ENCODE measurements at regions not wholly inside any gene's neighbourhood (a gene's known extent, or its start where the extent isn't known, plus 50 kb on each side); places are given as distances from the start of the nearest gene placed in this dataset.
A peak's percentile ranks its signal among the peaks of the same experiment; 100 is the strongest.
"Not testable (repeated sequence)": the region's sequence is repeated elsewhere in the genome, so short reads cannot be mapped to it uniquely, and the experiment has no call there.

DNA sequence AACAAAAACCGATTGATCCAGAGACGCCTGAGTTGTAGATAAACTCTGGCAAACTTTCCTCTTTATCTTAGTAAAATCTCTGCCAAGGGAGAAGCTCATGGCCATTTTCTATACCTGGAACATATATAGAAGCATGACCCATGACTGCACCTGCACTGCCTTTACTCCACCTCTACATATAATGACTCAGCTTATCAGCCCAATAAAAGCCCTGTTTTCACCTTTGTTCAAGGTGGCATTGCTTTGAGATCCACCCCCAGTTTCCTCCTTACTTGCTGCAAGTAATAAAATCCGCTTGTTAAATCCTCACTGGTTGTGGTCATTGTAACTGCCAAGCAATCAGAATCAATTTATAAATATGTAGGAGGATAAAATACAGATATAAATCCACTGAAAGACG is 1280.4 kb downstream of the NSUN3 start:
- Histone ChIP-seq H3K27ac (no peak overlapping the region), H3K4me1 (no peaks in the 10 kb centered on the region), H3K4me3 (no peak overlapping the region), H3K36me3 (no peaks in the 10 kb centered on the region), H3K27me3 (no peaks in the 10 kb centered on the region; the same call in 1 of the 2 replicates), H3K9me3 (replicated peaks) (no peaks in the 10 kb centered on the region)
- DNase-seq = no peak

DNA sequence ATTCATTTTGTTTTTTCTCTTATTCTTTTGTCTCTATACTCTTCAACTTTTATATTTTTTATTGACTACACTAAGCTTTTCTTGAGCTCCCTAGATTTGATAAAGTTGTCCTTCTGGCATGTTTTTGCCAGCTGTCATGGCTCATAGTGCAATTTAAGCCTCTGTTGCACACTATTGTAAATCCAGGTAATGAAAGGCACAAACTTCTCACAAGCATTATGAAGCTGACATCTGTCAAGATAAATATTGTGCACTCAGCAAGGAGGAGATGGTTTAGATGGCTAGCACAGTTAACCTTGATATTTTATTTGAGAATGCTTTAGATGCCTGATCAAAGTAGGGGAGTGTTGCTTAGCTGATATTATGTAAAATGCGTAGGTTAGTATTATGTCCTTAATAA is 1280.9 kb downstream of the NSUN3 start:
- H3K4me3 ChIP-seq = no peak overlapping the region
- no peaks in the 10 kb centered on the region for H3K4me1 ChIP-seq
- H3K27me3 ChIP-seq = no peaks in the 10 kb centered on the region; the same call in 1 of the 2 replicates
- no peak for DNase-seq
- no peak overlapping the region for H3K27ac ChIP-seq
- H3K9me3 ChIP-seq (replicated peaks) = no peaks in the 10 kb centered on the region
- no peaks in the 10 kb centered on the region for H3K36me3 ChIP-seq

DNA sequence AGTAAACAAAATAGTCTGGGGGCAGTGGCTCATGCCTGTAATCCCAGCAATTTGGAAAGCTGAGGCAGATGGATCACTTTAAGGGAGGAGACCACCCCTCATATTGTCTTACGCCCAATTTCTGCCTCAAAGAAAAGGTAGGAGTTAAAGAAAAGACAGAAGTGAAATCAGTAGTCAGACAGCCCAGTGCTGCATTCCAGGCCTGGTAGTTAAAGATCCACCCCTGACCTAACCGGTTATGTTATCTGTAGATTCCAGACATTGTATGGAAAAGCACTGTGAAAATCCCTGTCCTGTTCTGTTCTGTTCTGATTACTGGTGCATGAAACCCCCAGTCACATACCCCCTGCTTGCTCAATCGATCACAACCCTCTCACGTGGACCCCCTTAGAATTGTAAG is 1285.1 kb downstream of the NSUN3 start:
- H3K36me3 ChIP-seq; H3K4me3 ChIP-seq; H3K27ac ChIP-seq; H3K27me3 ChIP-seq; DNase-seq; H3K4me1 ChIP-seq; H3K9me3 ChIP-seq (replicated peaks): not testable (repeated sequence)

DNA sequence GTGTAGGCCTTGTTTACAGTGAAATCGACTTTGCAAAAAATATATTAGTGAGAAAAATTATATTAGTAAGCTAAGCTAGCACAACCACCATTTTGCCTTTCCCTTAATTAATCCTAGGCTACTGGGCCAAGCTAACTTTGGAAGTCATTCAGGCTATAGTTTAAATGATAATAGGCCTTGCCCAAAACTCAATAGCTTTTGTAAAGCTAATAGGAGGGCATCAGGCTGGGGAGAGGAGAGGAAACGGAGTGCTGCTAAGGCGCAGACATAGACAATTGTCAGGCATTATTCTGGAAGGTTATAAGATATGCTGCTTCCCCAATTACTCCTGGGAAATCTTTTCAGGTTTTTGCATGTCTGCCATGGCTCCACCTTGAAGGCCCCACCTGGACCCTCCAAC is 1286.0 kb downstream of the NSUN3 start:
- H3K36me3 ChIP-seq = no peaks in the 10 kb centered on the region
- no peaks in the 10 kb centered on the region; the same call in 1 of the 2 replicates for H3K4me1 ChIP-seq
- H3K27me3 ChIP-seq = no peaks in the 10 kb centered on the region; the same call in 1 of the 2 replicates
- H3K9me3 ChIP-seq (replicated peaks) = no peaks in the 10 kb centered on the region
- no peak for DNase-seq
- no peak overlapping the region for H3K27ac ChIP-seq
- no peak overlapping the region for H3K4me3 ChIP-seq

DNA sequence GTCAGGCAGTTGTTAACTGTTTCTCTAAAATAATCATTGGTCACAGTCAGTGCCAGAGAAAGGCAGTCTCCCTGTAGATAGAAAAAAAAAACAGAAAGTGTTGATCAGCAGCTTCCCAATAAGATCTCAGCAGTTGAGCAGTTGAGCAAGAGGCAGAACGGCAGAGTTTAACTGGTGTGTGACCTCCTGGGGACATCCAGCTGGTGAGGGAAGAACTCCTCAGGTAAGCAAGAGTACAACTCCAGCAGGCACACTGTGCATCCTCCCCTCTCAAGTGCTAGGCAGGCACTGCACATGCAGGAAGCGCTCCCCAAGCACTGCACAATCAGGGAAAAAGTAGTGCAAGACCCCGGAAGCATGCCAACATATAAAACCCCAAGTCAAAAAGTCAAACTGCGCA is 1287.2 kb downstream of the NSUN3 start:
- H3K4me1 ChIP-seq = peaks cover 8% of the 10 kb centered on the region
- no peak overlapping the region for H3K4me3 ChIP-seq
- no peaks in the 10 kb centered on the region for H3K9me3 ChIP-seq (replicated peaks)
- H3K36me3 ChIP-seq = no peaks in the 10 kb centered on the region
- H3K27ac ChIP-seq = no peak overlapping the region
- H3K27me3 ChIP-seq = no peaks in the 10 kb centered on the region; the same call in 1 of the 2 replicates
- DNase-seq = no peak

DNA sequence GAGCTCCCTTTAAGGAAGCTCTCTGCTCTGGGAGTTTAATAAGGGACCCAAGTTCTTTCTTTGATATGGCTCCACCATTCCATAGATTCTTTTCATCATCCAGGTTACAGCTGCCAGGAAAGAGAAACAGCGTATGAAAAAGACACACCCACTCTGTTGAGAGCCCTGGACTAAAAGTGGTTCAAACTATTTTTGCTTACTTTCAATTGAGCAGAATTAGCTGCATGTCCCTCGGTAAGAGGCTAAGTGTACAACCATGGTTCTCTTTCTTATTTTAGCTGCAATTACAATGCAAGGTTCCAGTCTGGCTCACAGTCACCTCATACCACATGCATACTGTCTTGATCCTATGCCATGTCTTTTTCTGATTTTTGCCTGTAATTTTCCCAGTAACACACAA is 1288.3 kb downstream of the NSUN3 start:
- Histone ChIP-seq H3K9me3 (replicated peaks) (no peaks in the 10 kb centered on the region), H3K27me3 (no peaks in the 10 kb centered on the region), H3K4me1 (peaks cover 10% of the 10 kb centered on the region), H3K4me3 (no peak overlapping the region), H3K36me3 (no peaks in the 10 kb centered on the region), H3K27ac (no peak overlapping the region)
- DNase-seq = no peak

DNA sequence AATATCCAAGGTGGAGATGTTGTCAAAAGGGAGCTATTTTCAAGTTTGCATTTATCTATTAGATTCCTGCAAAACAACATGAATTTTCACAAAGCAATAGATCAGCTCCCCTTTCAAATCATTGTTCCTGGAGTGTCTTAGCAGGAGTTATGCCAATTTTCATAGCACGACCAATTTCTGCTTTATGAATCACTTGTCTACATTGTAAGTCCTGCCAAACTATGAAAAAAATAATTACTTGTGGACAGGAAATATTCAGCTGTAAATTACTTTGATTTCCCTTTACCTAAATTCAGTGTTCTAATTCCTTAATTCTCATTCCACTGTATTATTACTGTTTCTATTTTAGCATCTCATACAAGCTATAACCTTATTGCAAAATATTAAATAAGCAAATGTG is 1289.6 kb downstream of the NSUN3 start:
- Histone ChIP-seq H3K27me3 (no peaks in the 10 kb centered on the region), H3K9me3 (replicated peaks) (no peaks in the 10 kb centered on the region), H3K4me3 (no peak overlapping the region), H3K4me1 (peaks cover 10% of the 10 kb centered on the region), H3K27ac (no peak overlapping the region), H3K36me3 (no peaks in the 10 kb centered on the region)
- DNase-seq = no peak

DNA sequence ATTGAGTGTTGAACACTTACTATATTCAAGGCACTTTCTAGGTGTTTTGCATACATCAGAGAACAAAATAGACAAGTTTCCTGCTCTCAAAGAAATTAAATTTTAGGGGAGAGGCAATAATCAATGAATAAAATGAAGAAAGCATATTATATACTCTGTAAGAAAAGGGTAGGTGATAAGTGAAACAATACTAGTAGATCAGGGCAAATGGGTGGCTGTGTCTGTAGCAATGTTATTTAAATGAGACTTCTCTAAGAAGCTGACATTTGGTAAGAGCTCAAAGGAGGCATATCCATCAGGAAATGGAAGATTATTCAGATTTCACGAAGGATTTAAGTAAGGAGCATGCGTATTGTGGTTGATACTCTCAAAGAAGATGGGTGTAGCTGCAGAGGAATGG is 1291.6 kb downstream of the NSUN3 start:
- peak in 1 of 2 experiments; percentile 62 for DNase-seq
- no peaks in the 10 kb centered on the region for H3K36me3 ChIP-seq

DNA sequence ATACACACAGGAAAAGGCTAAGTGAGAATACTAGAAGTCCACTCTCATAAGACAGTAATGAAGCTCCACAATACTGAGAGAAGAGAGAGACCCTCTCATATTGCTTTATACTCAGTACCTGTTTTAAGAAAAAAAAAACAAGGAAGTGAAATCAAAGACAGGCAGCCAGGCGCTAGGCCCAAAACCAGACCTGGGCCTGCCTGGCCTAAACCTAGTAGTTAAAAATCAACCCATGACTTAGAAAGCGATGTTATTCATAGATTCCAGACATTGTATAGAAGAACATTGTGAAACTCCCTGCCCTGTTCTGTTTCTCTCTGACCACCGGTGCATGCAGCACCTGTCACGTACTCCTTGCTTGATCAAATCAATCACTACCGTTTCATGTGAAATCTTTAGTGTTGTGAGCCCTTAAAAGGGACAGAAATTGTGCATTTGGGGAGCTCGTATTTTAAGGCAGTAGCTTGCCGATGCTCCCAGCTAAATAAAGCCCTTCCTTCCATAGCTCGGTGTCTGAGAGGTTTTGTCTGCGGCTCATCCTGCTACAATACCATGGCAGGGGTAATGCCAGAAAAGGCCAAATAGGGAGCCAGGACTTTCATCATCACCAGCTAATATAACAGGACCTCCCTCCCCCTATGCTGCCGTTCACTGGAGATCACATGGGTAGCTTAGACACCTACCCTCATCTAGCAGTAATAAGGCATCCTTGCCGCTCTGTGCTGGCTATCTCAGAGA is 1294.1 kb downstream of the NSUN3 start:
- H3K27ac ChIP-seq = no peak overlapping the region
- H3K9me3 ChIP-seq (replicated peaks) = no peaks in the 10 kb centered on the region
- H3K36me3 ChIP-seq = no peaks in the 10 kb centered on the region
- peaks cover 10% of the 10 kb centered on the region for H3K4me1 ChIP-seq
- no peak overlapping the region for H3K4me3 ChIP-seq
- no peak for DNase-seq
- no peaks in the 10 kb centered on the region for H3K27me3 ChIP-seq

More for the DNA sequence above, 1291.6 kb downstream of the NSUN3 start:
- Histone ChIP-seq H3K27ac (peak overlapping the region; percentile 46), H3K9me3 (replicated peaks) (no peaks in the 10 kb centered on the region), H3K27me3 (no peaks in the 10 kb centered on the region), H3K4me3 (no peak overlapping the region), H3K4me1 (peaks cover 10% of the 10 kb centered on the region)

DNA sequence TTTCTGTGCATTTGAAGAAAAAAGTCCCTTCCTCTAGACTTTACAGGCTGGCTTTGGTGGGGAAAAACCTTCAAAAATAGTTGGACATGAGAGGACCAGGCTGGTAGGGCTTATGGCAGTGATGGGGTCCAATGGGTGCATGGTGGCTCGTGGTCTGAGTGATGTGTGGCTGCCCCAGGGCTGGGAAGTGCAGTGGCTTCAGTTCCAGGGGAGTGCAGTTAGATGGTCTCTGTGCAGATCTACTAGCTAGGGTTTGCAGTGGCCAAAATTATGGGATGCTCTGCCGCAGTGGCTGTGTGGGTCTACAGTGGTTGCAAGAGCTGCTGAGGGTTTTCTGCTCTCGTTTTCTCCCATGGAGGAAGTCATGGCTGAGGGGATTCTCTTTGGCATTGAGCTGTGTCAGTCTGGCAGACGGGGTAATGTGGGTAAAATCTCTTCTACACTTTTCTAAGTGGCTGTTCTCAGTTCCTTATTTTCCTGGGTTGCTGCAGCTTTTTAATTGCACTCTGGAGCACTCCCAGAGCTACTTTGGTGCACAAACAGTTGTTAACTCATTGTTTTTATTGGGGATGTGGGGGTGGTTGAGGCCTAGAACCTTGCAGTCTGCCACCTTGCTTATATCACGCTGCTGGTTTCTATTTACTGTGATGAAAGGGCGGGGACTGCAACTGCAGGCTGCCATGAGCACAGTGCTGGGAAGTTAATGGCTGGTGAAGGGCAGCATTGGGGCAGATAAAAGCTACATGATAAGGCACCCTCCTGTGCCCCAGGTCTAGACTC is 1324.6 kb downstream of the NSUN3 start:
- no peak overlapping the region for H3K27ac ChIP-seq
- H3K9me3 ChIP-seq (replicated peaks) = no peaks in the 10 kb centered on the region
- DNase-seq = no peak
- H3K27me3 ChIP-seq = no peaks in the 10 kb centered on the region
- H3K4me1 ChIP-seq = no peaks in the 10 kb centered on the region
- no peaks in the 10 kb centered on the region for H3K36me3 ChIP-seq
- no peak overlapping the region for H3K4me3 ChIP-seq

DNA sequence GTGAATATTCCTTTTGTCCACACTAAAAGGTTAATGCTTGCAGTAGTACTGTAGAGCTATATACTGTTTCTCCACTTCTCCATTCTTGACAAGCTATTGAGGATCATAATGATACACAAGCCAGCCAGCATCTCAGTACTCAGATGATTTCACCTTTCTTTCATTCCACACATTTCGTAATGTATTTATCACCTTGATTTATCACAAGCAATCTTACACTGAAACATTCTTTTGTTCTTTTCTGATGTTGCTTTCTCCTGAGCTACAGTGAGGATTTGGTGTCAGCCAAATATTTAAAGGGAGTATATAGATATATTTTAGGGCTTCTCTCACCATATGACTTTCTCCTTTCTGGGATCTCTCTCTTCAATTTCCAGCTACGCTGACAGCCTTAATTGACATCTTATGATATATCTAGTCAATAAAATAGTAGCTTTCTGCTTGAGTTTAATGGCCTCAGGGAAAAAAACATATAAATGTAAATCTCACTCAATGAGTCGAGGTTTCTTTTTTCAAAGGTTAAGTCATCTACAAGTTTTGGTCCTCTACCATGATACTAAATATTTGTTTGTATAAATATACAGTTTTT is 1327.0 kb downstream of the NSUN3 start:
- Histone ChIP-seq H3K4me1 (no peaks in the 10 kb centered on the region), H3K36me3 (no peaks in the 10 kb centered on the region), H3K9me3 (replicated peaks) (no peaks in the 10 kb centered on the region), H3K4me3 (no peak overlapping the region), H3K27me3 (no peaks in the 10 kb centered on the region), H3K27ac (no peak overlapping the region)
- no peak for DNase-seq

DNA sequence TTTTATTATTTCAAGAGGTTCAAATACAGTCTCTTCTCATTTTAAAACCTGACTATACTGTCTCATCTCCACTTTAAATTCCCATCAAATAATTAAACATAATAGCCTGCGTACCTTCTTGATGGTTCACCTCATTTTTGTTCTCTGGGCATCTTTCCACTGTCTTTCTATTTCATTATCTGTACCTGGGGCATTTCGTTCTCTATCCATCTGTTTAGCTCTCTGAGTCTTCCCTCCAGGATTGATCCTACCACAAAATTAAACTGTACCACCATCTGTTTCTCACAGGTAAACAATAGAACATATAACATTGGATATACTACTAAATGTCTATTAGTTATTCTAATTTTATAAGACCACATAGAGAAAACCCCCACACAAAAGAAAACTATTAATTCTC is 1331.4 kb downstream of the NSUN3 start:
- Histone ChIP-seq H3K27me3 (no peaks in the 10 kb centered on the region), H3K4me1 (no peaks in the 10 kb centered on the region), H3K27ac (no peak overlapping the region), H3K4me3 (no peak overlapping the region), H3K9me3 (replicated peaks) (no peaks in the 10 kb centered on the region), H3K36me3 (no peaks in the 10 kb centered on the region)
- no peak for DNase-seq

DNA sequence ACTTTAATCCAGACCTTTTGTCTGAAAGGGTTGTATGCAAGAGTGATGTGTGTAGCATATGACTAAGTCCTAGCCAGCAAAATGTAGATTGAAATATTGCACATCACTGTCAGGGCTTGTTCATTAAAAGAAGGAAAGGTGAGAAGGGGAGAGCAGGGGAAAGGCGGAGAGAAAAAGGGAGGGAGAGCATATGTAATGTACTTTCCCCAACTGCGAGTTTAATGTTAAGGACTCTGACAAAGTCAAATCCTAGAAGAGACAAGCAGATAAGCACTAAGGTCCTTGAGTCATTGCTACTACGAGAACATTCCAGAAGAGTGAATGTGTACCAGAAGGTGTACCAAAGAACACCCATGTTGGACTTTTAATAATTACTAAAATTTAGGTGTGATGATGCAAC is 1336.7 kb downstream of the NSUN3 start:
- Histone ChIP-seq H3K9me3 (replicated peaks) (no peaks in the 10 kb centered on the region), H3K27ac (no peak overlapping the region), H3K27me3 (no peaks in the 10 kb centered on the region), H3K36me3 (no peaks in the 10 kb centered on the region), H3K4me1 (no peaks in the 10 kb centered on the region), H3K4me3 (no peak overlapping the region)
- DNase-seq = no peak

DNA sequence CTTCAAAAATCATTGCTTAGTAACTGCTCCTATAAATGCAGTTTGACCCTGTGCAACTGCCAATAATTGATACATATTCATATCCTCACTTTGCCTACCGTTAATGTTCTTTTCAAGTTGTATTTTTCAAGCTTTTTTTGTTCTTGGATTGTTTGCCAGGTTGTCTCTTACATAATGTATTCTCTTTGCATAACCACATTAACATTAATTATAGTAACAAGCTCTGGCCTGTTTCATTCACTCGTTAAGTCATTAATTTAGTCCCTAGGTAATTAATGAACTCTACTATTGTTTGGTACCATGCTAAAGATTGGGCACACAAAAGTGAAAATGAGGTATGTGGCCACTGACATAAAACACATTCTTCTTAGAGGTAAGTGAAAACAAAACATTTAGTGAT is 1338.8 kb downstream of the NSUN3 start:
- no peak overlapping the region for H3K4me3 ChIP-seq
- H3K27ac ChIP-seq = no peak overlapping the region
- no peak for DNase-seq

DNA sequence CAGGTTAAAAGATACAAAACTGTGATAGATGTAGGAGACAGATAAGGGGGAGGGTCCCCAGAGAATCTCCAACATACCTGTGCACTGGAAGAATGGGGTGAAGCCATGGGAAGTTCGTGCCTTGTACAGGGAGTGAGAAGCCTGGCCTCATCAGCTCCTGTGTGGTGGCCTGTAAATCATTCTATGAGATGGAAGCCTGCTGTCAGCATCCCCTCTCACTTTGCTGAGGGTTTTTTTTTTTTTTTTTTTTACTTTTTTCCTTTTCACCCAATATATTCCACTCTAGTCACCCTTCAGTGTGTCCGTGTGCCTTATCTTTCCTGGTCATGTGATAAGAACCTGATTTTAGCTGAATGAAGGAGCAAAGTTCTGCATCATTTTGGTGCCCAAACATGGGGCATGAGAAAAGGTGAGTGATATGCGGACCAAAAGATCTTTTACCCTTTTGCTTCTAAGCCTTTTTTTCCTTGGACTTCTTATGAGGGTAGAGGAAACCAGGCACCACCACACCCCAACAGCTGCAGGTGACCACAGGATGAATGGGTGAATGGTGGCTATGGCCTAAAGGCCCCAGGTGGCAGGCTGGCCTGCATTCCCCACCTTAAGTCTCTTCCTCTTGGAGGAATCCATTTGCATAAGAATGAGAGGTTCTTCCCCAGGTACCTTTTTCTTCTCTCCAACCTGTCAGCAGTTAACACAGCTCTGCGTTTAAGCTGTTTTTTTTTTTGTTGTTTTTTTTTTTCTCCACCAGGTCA is 1345.0 kb downstream of the NSUN3 start:
- no peaks in the 10 kb centered on the region for H3K9me3 ChIP-seq (replicated peaks)
- no peaks in the 10 kb centered on the region for H3K4me1 ChIP-seq
- DNase-seq = peak in 1 of 2 experiments; percentile 6
- no peak overlapping the region for H3K4me3 ChIP-seq
- H3K36me3 ChIP-seq = no peaks in the 10 kb centered on the region
- no peaks in the 10 kb centered on the region for H3K27me3 ChIP-seq
- no peak overlapping the region for H3K27ac ChIP-seq

More for the DNA sequence above, 1338.8 kb downstream of the NSUN3 start:
- Histone ChIP-seq H3K4me1 (no peaks in the 10 kb centered on the region), H3K27me3 (no peaks in the 10 kb centered on the region), H3K9me3 (replicated peaks) (no peaks in the 10 kb centered on the region), H3K36me3 (no peaks in the 10 kb centered on the region)

Measured in SJCRH30 (cell line).